ENCODE measurements at regions not wholly inside any gene's neighbourhood (a gene's known extent, or its start where the extent isn't known, plus 50 kb on each side); places are given as distances from the start of the nearest gene placed in this dataset.

GRCh38 chr3:174442302-174442682 is 416.8 kb upstream of the NAALADL2 start:
- peak overlapping the region; percentile 89 for H3K4me3 ChIP-seq (ENCODE audit: low read depth, low read length, poor library complexity, severe bottlenecking)
- no peaks in the 10 kb centered on the region for H3K36me3 ChIP-seq (ENCODE audit: insufficient read depth, low read length, poor library complexity, severe bottlenecking)
- intact Hi-C loops (cut with micrococcal nuclease; ENCODE audit: unreplicated experiment), result no loop called here
- ChIA-PET POLR2A (ENCODE audit: low non-redundant PET) (no interaction called here), CTCF (no interaction called here)
- H3K27ac ChIP-seq (ENCODE audit: low read depth, low read length, poor library complexity, severe bottlenecking), result no peak overlapping the region
- no peaks in the 10 kb centered on the region for H3K9me3 ChIP-seq (ENCODE audit: low read depth, low read length, poor library complexity, severe bottlenecking)
- peaks cover 15% of the 10 kb centered on the region for H3K4me1 ChIP-seq (ENCODE audit: insufficient read depth, low read length, poor library complexity, severe bottlenecking)
- no peaks in the 10 kb centered on the region for H3K27me3 ChIP-seq (replicated peaks; ENCODE audit: insufficient read depth, low read depth, low read length, poor library complexity)
- TF ChIP-seq EZH2 (IDR thresholded peaks at IDR 0.05; ENCODE audit: borderline replicate concordance, low read depth, low read length, poor library complexity, severe bottlenecking) (no peak), CTCF (conservative IDR thresholded peaks at IDR 0.05; ENCODE audit: low read depth, low read length) (no peak)
- BruUV-seq (replicated peaks), result no TSS peak
- DNase-seq (ENCODE audit: low spot score), result no peak

GRCh38 chr3:174444391-174444790 is 414.7 kb upstream of the NAALADL2 start:
- no TSS peak for BruUV-seq (replicated peaks)
- intact Hi-C loops (cut with micrococcal nuclease; ENCODE audit: unreplicated experiment), result no loop called here
- ChIA-PET POLR2A (ENCODE audit: low non-redundant PET) (no interaction called here), CTCF (no interaction called here)
- H3K36me3 ChIP-seq (ENCODE audit: insufficient read depth, low read length, poor library complexity, severe bottlenecking), result no peaks in the 10 kb centered on the region
- no peak overlapping the region for H3K27ac ChIP-seq (ENCODE audit: low read depth, low read length, poor library complexity, severe bottlenecking)
- H3K27me3 ChIP-seq (replicated peaks; ENCODE audit: insufficient read depth, low read depth, low read length, poor library complexity), result no peaks in the 10 kb centered on the region
- TF ChIP-seq CTCF (conservative IDR thresholded peaks at IDR 0.05; ENCODE audit: low read depth, low read length) (no peak), EZH2 (IDR thresholded peaks at IDR 0.05; ENCODE audit: borderline replicate concordance, low read depth, low read length, poor library complexity, severe bottlenecking) (no peak)
- peaks cover 15% of the 10 kb centered on the region for H3K4me1 ChIP-seq (ENCODE audit: insufficient read depth, low read length, poor library complexity, severe bottlenecking)
- no peak for DNase-seq (ENCODE audit: low spot score)
- no peak overlapping the region for H3K4me3 ChIP-seq (ENCODE audit: low read depth, low read length, poor library complexity, severe bottlenecking)
- H3K9me3 ChIP-seq (ENCODE audit: low read depth, low read length, poor library complexity, severe bottlenecking), result peaks cover 12% of the 10 kb centered on the region

GRCh38 chr3:174457758-174458157 is 401.4 kb upstream of the NAALADL2 start:
- intact Hi-C loops (cut with micrococcal nuclease; ENCODE audit: unreplicated experiment), result no loop called here
- no peaks in the 10 kb centered on the region for H3K36me3 ChIP-seq (ENCODE audit: insufficient read depth, low read length, poor library complexity, severe bottlenecking)
- POLR2A ChIA-PET (ENCODE audit: low non-redundant PET), result no interaction called here
- TF ChIP-seq CTCF (conservative IDR thresholded peaks at IDR 0.05; ENCODE audit: low read depth, low read length), result no peak
- TF ChIP-seq EZH2 (IDR thresholded peaks at IDR 0.05; ENCODE audit: borderline replicate concordance, low read depth, low read length, poor library complexity, severe bottlenecking), result no peak
- H3K27ac ChIP-seq (ENCODE audit: low read depth, low read length, poor library complexity, severe bottlenecking), result no peak overlapping the region
- H3K4me1 ChIP-seq (ENCODE audit: insufficient read depth, low read length, poor library complexity, severe bottlenecking), result no peaks in the 10 kb centered on the region
- BruUV-seq (replicated peaks), result no TSS peak
- H3K27me3 ChIP-seq (replicated peaks; ENCODE audit: insufficient read depth, low read depth, low read length, poor library complexity), result no peaks in the 10 kb centered on the region
- CTCF ChIA-PET, result no interaction called here
- H3K4me3 ChIP-seq (ENCODE audit: low read depth, low read length, poor library complexity, severe bottlenecking), result no peak overlapping the region
- H3K9me3 ChIP-seq (ENCODE audit: low read depth, low read length, poor library complexity, severe bottlenecking), result peaks cover 5% of the 10 kb centered on the region
- DNase-seq (ENCODE audit: low spot score), result no peak

Data from A673 (cell line).